HUES6 (cell line): ENCODE measurements at regions not wholly inside any gene's neighbourhood (a gene's known extent, or its start where the extent isn't known, plus 50 kb on each side); places are given as distances from the start of the nearest gene placed in this dataset.

ENCODE experiments used
- H3K27ac ChIP-seq: 2 replicates; pipeline ENCODE4 v1.7.0; 2013; ENCODE audit warnings: low read depth, mild to moderate bottlenecking, low read length, inconsistent platforms
- H3K27me3 ChIP-seq: 2 replicates; pipeline ENCODE4 v1.6.1; 2013; ENCODE audit warnings: low read length; ENCODE audit not compliant: control insufficient read depth, insufficient read depth
- H3K36me3 ChIP-seq: 2 replicates; pipeline ENCODE4 v1.6.1; 2013; ENCODE audit warnings: low read length; ENCODE audit not compliant: control insufficient read depth, insufficient read depth
- H3K4me1 ChIP-seq: 2 replicates; pipeline ENCODE4 v1.6.1; 2013; ENCODE audit warnings: low read length; ENCODE audit not compliant: control insufficient read depth, insufficient read depth
- H3K4me3 ChIP-seq: 2 replicates; pipeline ENCODE4 v1.5.1; 2013; ENCODE audit warnings: low read depth, low read length
- H3K9ac ChIP-seq: one replicate; pipeline ENCODE4 v1.6.1; 2013; ENCODE audit warnings: mild to moderate bottlenecking, low read length
- H3K9me3 ChIP-seq: 2 replicates; pipeline ENCODE4 v1.6.1; 2013; ENCODE audit warnings: low read depth, low read length; ENCODE audit not compliant: control insufficient read depth, insufficient read depth

GRCh38 chr21:18617291-18617690, 213.7 kb upstream of the TMPRSS15 start:
- no peaks in the 10 kb centered on the region for H3K9me3 ChIP-seq
- H3K4me3 ChIP-seq = no peak overlapping the region
- H3K9ac ChIP-seq = no peak overlapping the region
- H3K27ac ChIP-seq = no peak overlapping the region
- H3K36me3 ChIP-seq = no peaks in the 10 kb centered on the region
- no peaks in the 10 kb centered on the region for H3K27me3 ChIP-seq
- H3K4me1 ChIP-seq = no peaks in the 10 kb centered on the region

- Histone ChIP-seq H3K27ac (no peak overlapping the region), H3K4me3 (no peak overlapping the region), H3K27me3 (no peaks in the 10 kb centered on the region), H3K36me3 (no peaks in the 10 kb centered on the region), H3K9me3 (no peaks in the 10 kb centered on the region), H3K9ac (no peak overlapping the region), H3K4me1 (no peaks in the 10 kb centered on the region)
These were observed 216.9 kb upstream of the TMPRSS15 start for GRCh38 chr21:18620436-18620835.

- Histone ChIP-seq H3K27me3 (no peaks in the 10 kb centered on the region), H3K9me3 (no peaks in the 10 kb centered on the region), H3K36me3 (no peaks in the 10 kb centered on the region), H3K4me3 (no peak overlapping the region), H3K27ac (no peak overlapping the region), H3K4me1 (no peaks in the 10 kb centered on the region), H3K9ac (no peak overlapping the region)
These were observed 218.8 kb upstream of the TMPRSS15 start for GRCh38 chr21:18622383-18622782.

GRCh38 chr21:18630446-18630845, 226.9 kb upstream of the TMPRSS15 start:
- Histone ChIP-seq H3K9me3 (no peaks in the 10 kb centered on the region), H3K27me3 (no peaks in the 10 kb centered on the region), H3K9ac (no peak overlapping the region), H3K4me3 (no peak overlapping the region), H3K27ac (no peak overlapping the region), H3K4me1 (no peaks in the 10 kb centered on the region), H3K36me3 (no peaks in the 10 kb centered on the region)

GRCh38 chr21:18636897-18637296, 233.3 kb upstream of the TMPRSS15 start:
- H3K4me1 ChIP-seq = no peaks in the 10 kb centered on the region
- no peaks in the 10 kb centered on the region for H3K36me3 ChIP-seq
- H3K9ac ChIP-seq = no peak overlapping the region
- no peak overlapping the region for H3K4me3 ChIP-seq
- H3K27me3 ChIP-seq = no peaks in the 10 kb centered on the region
- H3K27ac ChIP-seq = no peak overlapping the region
- no peaks in the 10 kb centered on the region for H3K9me3 ChIP-seq

GRCh38 chr21:18646116-18646515, 242.5 kb upstream of the TMPRSS15 start:
- H3K27me3 ChIP-seq = no peaks in the 10 kb centered on the region
- H3K4me1 ChIP-seq = no peaks in the 10 kb centered on the region
- no peak overlapping the region for H3K27ac ChIP-seq
- no peak overlapping the region for H3K4me3 ChIP-seq
- no peaks in the 10 kb centered on the region for H3K9me3 ChIP-seq
- no peak overlapping the region for H3K9ac ChIP-seq
- H3K36me3 ChIP-seq = no peaks in the 10 kb centered on the region

GRCh38 chr21:18655931-18656330, 252.3 kb upstream of the TMPRSS15 start:
- no peak overlapping the region for H3K4me3 ChIP-seq
- H3K27me3 ChIP-seq = no peaks in the 10 kb centered on the region
- H3K4me1 ChIP-seq = no peaks in the 10 kb centered on the region
- peaks cover 3% of the 10 kb centered on the region for H3K9me3 ChIP-seq
- H3K9ac ChIP-seq = no peak overlapping the region
- H3K27ac ChIP-seq = no peak overlapping the region
- H3K36me3 ChIP-seq = no peaks in the 10 kb centered on the region

GRCh38 chr21:18661842-18662241, 258.3 kb upstream of the TMPRSS15 start:
- H3K27me3 ChIP-seq = no peaks in the 10 kb centered on the region
- H3K36me3 ChIP-seq = no peaks in the 10 kb centered on the region
- no peaks in the 10 kb centered on the region for H3K9me3 ChIP-seq
- H3K9ac ChIP-seq = no peak overlapping the region
- H3K4me3 ChIP-seq = no peak overlapping the region
- no peak overlapping the region for H3K27ac ChIP-seq
- H3K4me1 ChIP-seq = no peaks in the 10 kb centered on the region

- Histone ChIP-seq H3K4me3 (no peak overlapping the region), H3K9me3 (no peaks in the 10 kb centered on the region), H3K27me3 (no peaks in the 10 kb centered on the region), H3K4me1 (no peaks in the 10 kb centered on the region), H3K36me3 (no peaks in the 10 kb centered on the region), H3K9ac (no peak overlapping the region), H3K27ac (no peak overlapping the region)
These were observed 260.1 kb upstream of the TMPRSS15 start for GRCh38 chr21:18663663-18664062.

- Histone ChIP-seq H3K4me3 (no peak overlapping the region), H3K9me3 (no peaks in the 10 kb centered on the region), H3K27me3 (no peaks in the 10 kb centered on the region), H3K36me3 (no peaks in the 10 kb centered on the region), H3K9ac (no peak overlapping the region), H3K4me1 (no peaks in the 10 kb centered on the region), H3K27ac (no peak overlapping the region)
These were observed 263.1 kb upstream of the TMPRSS15 start for GRCh38 chr21:18666725-18667124.

GRCh38 chr21:18673789-18674188, 270.2 kb upstream of the TMPRSS15 start:
- no peaks in the 10 kb centered on the region for H3K36me3 ChIP-seq
- no peaks in the 10 kb centered on the region for H3K4me1 ChIP-seq
- no peaks in the 10 kb centered on the region for H3K9me3 ChIP-seq
- H3K27me3 ChIP-seq = no peaks in the 10 kb centered on the region
- no peak overlapping the region for H3K9ac ChIP-seq
- H3K4me3 ChIP-seq = no peak overlapping the region
- H3K27ac ChIP-seq = no peak overlapping the region

GRCh38 chr21:18677632-18678031, 274.0 kb upstream of the TMPRSS15 start:
- no peaks in the 10 kb centered on the region for H3K9me3 ChIP-seq
- no peak overlapping the region for H3K27ac ChIP-seq
- no peak overlapping the region for H3K9ac ChIP-seq
- no peaks in the 10 kb centered on the region for H3K27me3 ChIP-seq
- H3K36me3 ChIP-seq = no peaks in the 10 kb centered on the region
- no peaks in the 10 kb centered on the region for H3K4me1 ChIP-seq
- no peak overlapping the region for H3K4me3 ChIP-seq
